OCI-LY7 (cell line): ENCODE measurements at regions not wholly inside any gene's neighbourhood (a gene's known extent, or its start where the extent isn't known, plus 50 kb on each side); places are given as distances from the start of the nearest gene placed in this dataset.

Source experiments
- BruUV-seq: library from RNA; stranded (reverse); fragments of 400-500 nt; replicated peaks from 2 replicates; lab custom pipeline; 2021; lab: Mats Ljungman, UMichigan
- CTCF ChIA-PET: fragments of 300-600 bp; sonication (Branson Sonifier 250); formaldehyde crosslinking; loops from one replicate; lab custom pipeline; 2022; ENCODE audit warnings: antibody characterized with exemption; ENCODE audit not compliant: unreplicated experiment; lab: Charles Lee
- POLR2A ChIA-PET: fragments of 300-600 bp; sonication (Branson Sonifier 250); formaldehyde crosslinking; loops from one replicate; lab custom pipeline; 2022; ENCODE audit warnings: antibody characterized with exemption; lab: Charles Lee
- DNase-seq: peaks from one replicate; pipeline ENCODE4 v3.0.0-alpha.2; 2015; ENCODE audit warnings: low spot score
- H2AFZ ChIP-seq: fragments of 200-600 bp; sonication (generic), shearing (Covaris generic); 2 replicates; pipeline ENCODE4 v1.6.1; 2014; ENCODE audit warnings: mild to moderate bottlenecking, antibody characterized with exemption, low read length, moderate library complexity
- H3K27ac ChIP-seq: fragments of 200-600 bp; sonication (generic); 2 replicates; pipeline ENCODE4 v1.5.1; 2014; ENCODE audit warnings: mixed run types, low read depth, mild to moderate bottlenecking, moderate library complexity, low read length, inconsistent platforms; ENCODE audit not compliant: poor library complexity, severe bottlenecking
- H3K36me3 ChIP-seq: fragments of 200-600 bp; sonication (generic); 2 replicates; pipeline ENCODE4 v1.6.1; 2014; ENCODE audit warnings: mild to moderate bottlenecking, antibody characterized with exemption, low read length, moderate library complexity, mixed read lengths; ENCODE audit not compliant: insufficient read depth
- H3K4me1 ChIP-seq: fragments of 200-600 bp; sonication (generic); 2 replicates; pipeline ENCODE4 v1.5.1; 2014; ENCODE audit warnings: mild to moderate bottlenecking, low read length; ENCODE audit not compliant: insufficient read depth, poor library complexity, severe bottlenecking
- H3K4me2 ChIP-seq: fragments of 200-600 bp; sonication (generic); 2 replicates; pipeline ENCODE4 v1.6.1; 2014; ENCODE audit warnings: mild to moderate bottlenecking, low read length
- H3K4me3 ChIP-seq: fragments of 200-600 bp; sonication (generic); 2 replicates; pipeline ENCODE4 v1.5.1; 2014; ENCODE audit warnings: mild to moderate bottlenecking, low read depth, low read length; ENCODE audit not compliant: poor library complexity, severe bottlenecking
- H3K79me2 ChIP-seq: fragments of 200-600 bp; sonication (generic); 2 replicates; pipeline ENCODE4 v1.6.1; 2016; ENCODE audit warnings: low read depth, mild to moderate bottlenecking, low read length, moderate library complexity, mixed read lengths; ENCODE audit not compliant: insufficient read depth
- H3K9me2 ChIP-seq: fragments of 200-600 bp; sonication (generic); 2 replicates; pipeline ENCODE4 v1.6.1; 2016; ENCODE audit warnings: mild to moderate bottlenecking, low read length, mixed read lengths; ENCODE audit not compliant: insufficient read depth
- H3K9me3 ChIP-seq: fragments of 200-600 bp; sonication (generic); 2 replicates; pipeline ENCODE4 v1.6.1; 2014; ENCODE audit warnings: mild to moderate bottlenecking, mixed run types, low read length, mixed read lengths
- H4K20me1 ChIP-seq: fragments of 200-600 bp; sonication (generic); 2 replicates; pipeline ENCODE4 v1.6.1; 2014; ENCODE audit warnings: mild to moderate bottlenecking, antibody characterized with exemption, low read length, moderate library complexity, mixed read lengths; ENCODE audit not compliant: insufficient read depth
- CTCF ChIP-seq: fragments of 200-600 bp; sonication (generic); conservative IDR thresholded peaks from 2 replicates; pipeline ENCODE4 v1.5.1; 2014; ENCODE audit warnings: mild to moderate bottlenecking, antibody characterized with exemption, low read length, moderate library complexity, mixed read lengths
- EZH2phosphoT487 ChIP-seq: fragments of 200-600 bp; sonication (generic); IDR thresholded peaks from 2 replicates; pipeline ENCODE4 v1.6.1; 2018; ENCODE audit warnings: low read depth, borderline replicate concordance, mild to moderate bottlenecking, mixed run types, antibody characterized with exemption, low read length, moderate library complexity, mixed read lengths
- intact Hi-C: fragments of 100-400 bp; cut with micrococcal nuclease; formaldehyde crosslinking; loops from one replicate; pipeline ENCODE4 v1.10.0; 2022; ENCODE audit not compliant: unreplicated experiment

- Histone ChIP-seq H3K4me2 (no peak overlapping the region), H3K9me3 (no peaks in the 10 kb centered on the region), H3K4me3 (no peak overlapping the region), H2AFZ (no peak overlapping the region), H3K27ac (no peak overlapping the region), H3K36me3 (no peaks in the 10 kb centered on the region), H3K9me2 (no peaks in the 10 kb centered on the region), H4K20me1 (no peaks in the 10 kb centered on the region), H3K4me1 (no peaks in the 10 kb centered on the region), H3K79me2 (no peaks in the 10 kb centered on the region)
- ChIA-PET POLR2A (interaction anchor here (0.9 kb wide), 1 partner anchor 11 kb away, joined by 4 read pairs; no protein-coding TSS in a partner anchor), CTCF (no interaction called here)
- intact Hi-C loops, result no loop called here
- no TSS peak for BruUV-seq
- DNase-seq, result no peak
- TF ChIP-seq EZH2phosphoT487 (no peak), CTCF (no peak)
These were observed 224.6 kb downstream of the ARL6IP6 start for GRCh38 chr2:152942940-152943440.

- no peak overlapping the region for H2AFZ ChIP-seq
- H3K79me2 ChIP-seq, result no peaks in the 10 kb centered on the region
- H4K20me1 ChIP-seq, result no peaks in the 10 kb centered on the region; the same call in 1 of the 2 replicates
- TF ChIP-seq EZH2phosphoT487 (no peak), CTCF (no peak)
- ChIA-PET POLR2A (interaction anchor here (0.8 kb wide), 1 partner anchor 495 kb away, joined by 3 read pairs; no protein-coding TSS in a partner anchor), CTCF (no interaction called here)
- no peak for DNase-seq
- no peaks in the 10 kb centered on the region for H3K4me1 ChIP-seq
- no peak overlapping the region for H3K4me3 ChIP-seq
- no peak overlapping the region for H3K27ac ChIP-seq
- no peak overlapping the region for H3K4me2 ChIP-seq
- intact Hi-C loops, result no loop called here
- H3K36me3 ChIP-seq, result no peaks in the 10 kb centered on the region
- H3K9me3 ChIP-seq, result no peaks in the 10 kb centered on the region
- H3K9me2 ChIP-seq, result no peaks in the 10 kb centered on the region
- BruUV-seq, result no TSS peak
These were observed 212.1 kb downstream of the ARL6IP6 start for GRCh38 chr2:152930501-152930900.

- BruUV-seq, result no TSS peak
- DNase-seq, result no peak
- H3K79me2 ChIP-seq, result no peaks in the 10 kb centered on the region
- no peaks in the 10 kb centered on the region for H3K9me3 ChIP-seq
- no peaks in the 10 kb centered on the region for H3K36me3 ChIP-seq
- no peak overlapping the region for H3K4me2 ChIP-seq
- ChIA-PET CTCF (no interaction called here), POLR2A (interaction anchor here (0.8 kb wide), 1 partner anchor 496 kb away, joined by 3 read pairs; no protein-coding TSS in a partner anchor)
- H4K20me1 ChIP-seq, result no peaks in the 10 kb centered on the region; the same call in 1 of the 2 replicates
- H3K27ac ChIP-seq, result no peak overlapping the region
- TF ChIP-seq CTCF, result no peak
- TF ChIP-seq EZH2phosphoT487, result no peak
- intact Hi-C loops, result loop anchor here (10.0 kb wide), 1 partner anchor 585 kb away; no protein-coding TSS in a partner anchor
- no peak overlapping the region for H2AFZ ChIP-seq
- no peaks in the 10 kb centered on the region for H3K9me2 ChIP-seq
- H3K4me3 ChIP-seq, result no peak overlapping the region
- H3K4me1 ChIP-seq, result no peaks in the 10 kb centered on the region
These were observed 211.2 kb downstream of the ARL6IP6 start for GRCh38 chr2:152929628-152930027.
